ENCODE measurements at regions not wholly inside any gene's neighbourhood (a gene's known extent, or its start where the extent isn't known, plus 50 kb on each side); places are given as distances from the start of the nearest gene placed in this dataset.

DNA sequence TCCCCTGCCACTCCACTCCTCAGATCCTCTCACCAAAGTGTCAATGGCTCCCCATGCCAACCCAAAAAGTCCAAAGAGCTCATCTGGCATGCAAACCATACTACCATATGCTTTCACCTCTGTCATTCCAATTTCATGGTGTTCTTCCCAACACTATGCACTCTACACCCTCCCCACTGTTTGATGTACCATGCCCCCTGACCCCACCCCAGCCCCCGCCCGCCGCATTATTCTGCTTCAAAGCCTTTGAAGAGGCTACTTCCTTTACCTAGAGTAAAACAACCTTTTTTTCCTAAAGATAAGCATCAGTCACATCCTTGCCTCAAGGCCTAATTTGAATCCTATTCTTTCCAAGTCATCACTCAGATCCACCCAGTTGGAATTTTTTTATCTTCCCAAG is 226.3 kb downstream of the DEPDC1B start (continued):
- TF ChIP-seq, protein P1, sequence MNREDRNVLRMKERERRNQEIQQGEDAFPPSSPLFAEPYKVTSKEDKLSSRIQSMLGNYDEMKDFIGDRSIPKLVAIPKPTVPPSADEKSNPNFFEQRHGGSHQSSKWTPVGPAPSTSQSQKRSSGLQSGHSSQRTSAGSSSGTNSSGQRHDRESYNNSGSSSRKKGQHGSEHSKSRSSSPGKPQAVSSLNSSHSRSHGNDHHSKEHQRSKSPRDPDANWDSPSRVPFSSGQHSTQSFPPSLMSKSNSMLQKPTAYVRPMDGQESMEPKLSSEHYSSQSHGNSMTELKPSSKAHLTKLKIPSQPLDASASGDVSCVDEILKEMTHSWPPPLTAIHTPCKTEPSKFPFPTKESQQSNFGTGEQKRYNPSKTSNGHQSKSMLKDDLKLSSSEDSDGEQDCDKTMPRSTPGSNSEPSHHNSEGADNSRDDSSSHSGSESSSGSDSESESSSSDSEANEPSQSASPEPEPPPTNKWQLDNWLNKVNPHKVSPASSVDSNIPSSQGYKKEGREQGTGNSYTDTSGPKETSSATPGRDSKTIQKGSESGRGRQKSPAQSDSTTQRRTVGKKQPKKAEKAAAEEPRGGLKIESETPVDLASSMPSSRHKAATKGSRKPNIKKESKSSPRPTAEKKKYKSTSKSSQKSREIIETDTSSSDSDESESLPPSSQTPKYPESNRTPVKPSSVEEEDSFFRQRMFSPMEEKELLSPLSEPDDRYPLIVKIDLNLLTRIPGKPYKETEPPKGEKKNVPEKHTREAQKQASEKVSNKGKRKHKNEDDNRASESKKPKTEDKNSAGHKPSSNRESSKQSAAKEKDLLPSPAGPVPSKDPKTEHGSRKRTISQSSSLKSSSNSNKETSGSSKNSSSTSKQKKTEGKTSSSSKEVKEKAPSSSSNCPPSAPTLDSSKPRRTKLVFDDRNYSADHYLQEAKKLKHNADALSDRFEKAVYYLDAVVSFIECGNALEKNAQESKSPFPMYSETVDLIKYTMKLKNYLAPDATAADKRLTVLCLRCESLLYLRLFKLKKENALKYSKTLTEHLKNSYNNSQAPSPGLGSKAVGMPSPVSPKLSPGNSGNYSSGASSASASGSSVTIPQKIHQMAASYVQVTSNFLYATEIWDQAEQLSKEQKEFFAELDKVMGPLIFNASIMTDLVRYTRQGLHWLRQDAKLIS (CRISPR knock-in tag; IDR thresholded peaks at IDR 0.05) = no peak
- no peak for TF ChIP-seq STAT5B (CRISPR knock-in tag; IDR thresholded peaks at IDR 0.05)
- no peak for TF ChIP-seq MAFF (IDR thresholded peaks at IDR 0.05; ENCODE audit: low read depth, low read length)
- TF ChIP-seq SRSF1 (optimal IDR thresholded peaks at IDR 0.05; ENCODE audit: low read depth, low read length) = no peak
- no peak for TF ChIP-seq ZNF782 (CRISPR knock-in tag; IDR thresholded peaks at IDR 0.05; ENCODE audit: borderline replicate concordance)
- TF ChIP-seq KAT8 (CRISPR knock-in tag; IDR thresholded peaks at IDR 0.05) = peak; percentile 26; the same call in 1 of the 2 replicates
- TF ChIP-seq ZNF446 (CRISPR knock-in tag; IDR thresholded peaks at IDR 0.05) = no peak
- TF ChIP-seq, protein P2, sequence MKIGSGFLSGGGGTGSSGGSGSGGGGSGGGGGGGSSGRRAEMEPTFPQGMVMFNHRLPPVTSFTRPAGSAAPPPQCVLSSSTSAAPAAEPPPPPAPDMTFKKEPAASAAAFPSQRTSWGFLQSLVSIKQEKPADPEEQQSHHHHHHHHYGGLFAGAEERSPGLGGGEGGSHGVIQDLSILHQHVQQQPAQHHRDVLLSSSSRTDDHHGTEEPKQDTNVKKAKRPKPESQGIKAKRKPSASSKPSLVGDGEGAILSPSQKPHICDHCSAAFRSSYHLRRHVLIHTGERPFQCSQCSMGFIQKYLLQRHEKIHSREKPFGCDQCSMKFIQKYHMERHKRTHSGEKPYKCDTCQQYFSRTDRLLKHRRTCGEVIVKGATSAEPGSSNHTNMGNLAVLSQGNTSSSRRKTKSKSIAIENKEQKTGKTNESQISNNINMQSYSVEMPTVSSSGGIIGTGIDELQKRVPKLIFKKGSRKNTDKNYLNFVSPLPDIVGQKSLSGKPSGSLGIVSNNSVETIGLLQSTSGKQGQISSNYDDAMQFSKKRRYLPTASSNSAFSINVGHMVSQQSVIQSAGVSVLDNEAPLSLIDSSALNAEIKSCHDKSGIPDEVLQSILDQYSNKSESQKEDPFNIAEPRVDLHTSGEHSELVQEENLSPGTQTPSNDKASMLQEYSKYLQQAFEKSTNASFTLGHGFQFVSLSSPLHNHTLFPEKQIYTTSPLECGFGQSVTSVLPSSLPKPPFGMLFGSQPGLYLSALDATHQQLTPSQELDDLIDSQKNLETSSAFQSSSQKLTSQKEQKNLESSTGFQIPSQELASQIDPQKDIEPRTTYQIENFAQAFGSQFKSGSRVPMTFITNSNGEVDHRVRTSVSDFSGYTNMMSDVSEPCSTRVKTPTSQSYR (CRISPR knock-in tag; IDR thresholded peaks at IDR 0.05; ENCODE audit: borderline replicate concordance) = peak; percentile 60; the same call in 1 of the 2 replicates
- TF ChIP-seq, protein P3, sequence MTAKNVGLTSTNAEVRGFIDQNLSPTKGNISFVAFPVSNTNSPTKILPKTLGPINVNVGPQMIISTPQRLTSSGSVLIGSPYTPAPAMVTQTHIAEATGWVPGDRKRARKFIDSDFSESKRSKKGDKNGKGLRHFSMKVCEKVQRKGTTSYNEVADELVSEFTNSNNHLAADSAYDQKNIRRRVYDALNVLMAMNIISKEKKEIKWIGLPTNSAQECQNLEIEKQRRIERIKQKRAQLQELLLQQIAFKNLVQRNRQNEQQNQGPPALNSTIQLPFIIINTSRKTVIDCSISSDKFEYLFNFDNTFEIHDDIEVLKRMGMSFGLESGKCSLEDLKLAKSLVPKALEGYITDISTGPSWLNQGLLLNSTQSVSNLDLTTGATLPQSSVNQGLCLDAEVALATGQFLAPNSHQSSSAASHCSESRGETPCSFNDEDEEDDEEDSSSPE (CRISPR knock-in tag; IDR thresholded peaks at IDR 0.05) = no peak
- peak; percentile 91 for TF ChIP-seq MED1 (CRISPR knock-in tag; IDR thresholded peaks at IDR 0.05)
- TF ChIP-seq, protein P4, sequence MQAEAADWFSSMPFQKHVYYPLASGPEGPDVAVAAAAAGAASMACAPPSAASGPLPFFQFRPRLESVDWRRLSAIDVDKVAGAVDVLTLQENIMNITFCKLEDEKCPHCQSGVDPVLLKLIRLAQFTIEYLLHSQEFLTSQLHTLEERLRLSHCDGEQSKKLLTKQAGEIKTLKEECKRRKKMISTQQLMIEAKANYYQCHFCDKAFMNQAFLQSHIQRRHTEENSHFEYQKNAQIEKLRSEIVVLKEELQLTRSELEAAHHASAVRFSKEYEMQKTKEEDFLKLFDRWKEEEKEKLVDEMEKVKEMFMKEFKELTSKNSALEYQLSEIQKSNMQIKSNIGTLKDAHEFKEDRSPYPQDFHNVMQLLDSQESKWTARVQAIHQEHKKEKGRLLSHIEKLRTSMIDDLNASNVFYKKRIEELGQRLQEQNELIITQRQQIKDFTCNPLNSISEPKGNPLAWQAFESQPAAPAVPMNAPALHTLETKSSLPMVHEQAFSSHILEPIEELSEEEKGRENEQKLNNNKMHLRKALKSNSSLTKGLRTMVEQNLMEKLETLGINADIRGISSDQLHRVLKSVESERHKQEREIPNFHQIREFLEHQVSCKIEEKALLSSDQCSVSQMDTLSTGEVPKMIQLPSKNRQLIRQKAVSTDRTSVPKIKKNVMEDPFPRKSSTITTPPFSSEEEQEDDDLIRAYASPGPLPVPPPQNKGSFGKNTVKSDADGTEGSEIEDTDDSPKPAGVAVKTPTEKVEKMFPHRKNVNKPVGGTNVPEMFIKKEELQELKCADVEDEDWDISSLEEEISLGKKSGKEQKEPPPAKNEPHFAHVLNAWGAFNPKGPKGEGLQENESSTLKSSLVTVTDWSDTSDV (CRISPR knock-in tag; IDR thresholded peaks at IDR 0.05) = no peak
- no peak for TF ChIP-seq NRL (CRISPR knock-in tag; IDR thresholded peaks at IDR 0.05; ENCODE audit: borderline replicate concordance)
- no peak for TF ChIP-seq ZNF296 (CRISPR knock-in tag; conservative IDR thresholded peaks at IDR 0.05)
- TF ChIP-seq, protein P5, sequence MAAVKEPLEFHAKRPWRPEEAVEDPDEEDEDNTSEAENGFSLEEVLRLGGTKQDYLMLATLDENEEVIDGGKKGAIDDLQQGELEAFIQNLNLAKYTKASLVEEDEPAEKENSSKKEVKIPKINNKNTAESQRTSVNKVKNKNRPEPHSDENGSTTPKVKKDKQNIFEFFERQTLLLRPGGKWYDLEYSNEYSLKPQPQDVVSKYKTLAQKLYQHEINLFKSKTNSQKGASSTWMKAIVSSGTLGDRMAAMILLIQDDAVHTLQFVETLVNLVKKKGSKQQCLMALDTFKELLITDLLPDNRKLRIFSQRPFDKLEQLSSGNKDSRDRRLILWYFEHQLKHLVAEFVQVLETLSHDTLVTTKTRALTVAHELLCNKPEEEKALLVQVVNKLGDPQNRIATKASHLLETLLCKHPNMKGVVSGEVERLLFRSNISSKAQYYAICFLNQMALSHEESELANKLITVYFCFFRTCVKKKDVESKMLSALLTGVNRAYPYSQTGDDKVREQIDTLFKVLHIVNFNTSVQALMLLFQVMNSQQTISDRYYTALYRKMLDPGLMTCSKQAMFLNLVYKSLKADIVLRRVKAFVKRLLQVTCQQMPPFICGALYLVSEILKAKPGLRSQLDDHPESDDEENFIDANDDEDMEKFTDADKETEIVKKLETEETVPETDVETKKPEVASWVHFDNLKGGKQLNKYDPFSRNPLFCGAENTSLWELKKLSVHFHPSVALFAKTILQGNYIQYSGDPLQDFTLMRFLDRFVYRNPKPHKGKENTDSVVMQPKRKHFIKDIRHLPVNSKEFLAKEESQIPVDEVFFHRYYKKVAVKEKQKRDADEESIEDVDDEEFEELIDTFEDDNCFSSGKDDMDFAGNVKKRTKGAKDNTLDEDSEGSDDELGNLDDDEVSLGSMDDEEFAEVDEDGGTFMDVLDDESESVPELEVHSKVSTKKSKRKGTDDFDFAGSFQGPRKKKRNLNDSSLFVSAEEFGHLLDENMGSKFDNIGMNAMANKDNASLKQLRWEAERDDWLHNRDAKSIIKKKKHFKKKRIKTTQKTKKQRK (IDR thresholded peaks at IDR 0.05; ENCODE audit: low read length) = no peak
- no peak for TF ChIP-seq NFYC (CRISPR knock-in tag; IDR thresholded peaks at IDR 0.05)
- TF ChIP-seq BHLHE40 (IDR thresholded peaks at IDR 0.05; ENCODE audit: low read length) = no peak
- no peak for TF ChIP-seq ZEB1 (IDR thresholded peaks at IDR 0.05; ENCODE audit: insufficient replicate concordance, low read depth)
